IMR-90 (cell line): ENCODE measurements at regions not wholly inside any gene's neighbourhood (a gene's known extent, or its start where the extent isn't known, plus 50 kb on each side); places are given as distances from the start of the nearest gene placed in this dataset.
A peak's percentile ranks its signal among the peaks of the same experiment; 100 is the strongest.

Experiments used
- ATAC-seq: fragments of 200-7000 bp; cut with Tn5 transposase; 2 replicates; pipeline ENCODE4 v1.9.1; 2020; ENCODE audit warnings: low read depth, mild to moderate bottlenecking, moderate library complexity
- BruUV-seq: library from RNA; stranded (reverse); fragments of 400-500 nt; replicated peaks from 2 replicates; lab custom pipeline; 2021; lab: Mats Ljungman, UMichigan
- CTCF ChIA-PET: fragments of 300-600 bp; formaldehyde crosslinking; extraction: SDS; loops from one replicate; lab custom pipeline; 2021; ENCODE audit warnings: antibody characterized with exemption; lab: Yijun Ruan, JAX
- POLR2A ChIA-PET: fragments of 300-600 bp; sonication (Branson Sonifier 250); formaldehyde crosslinking; loops from one replicate; lab custom pipeline; 2022; ENCODE audit warnings: antibody characterized with exemption; ENCODE audit not compliant: unreplicated experiment; lab: Charles Lee
- DNase-seq: peaks from one replicate; pipeline ENCODE4 v3.0.0; 2013
- H2AFZ ChIP-seq: replicated peaks from 2 replicates; pipeline ENCODE3; 2013; ENCODE audit warnings: low read length, mild to moderate bottlenecking; ENCODE audit not compliant: poor library complexity
- H2AK5ac ChIP-seq: 2 replicates; pipeline ENCODE4 v1.6.1; 2013; ENCODE audit warnings: low read depth, low read length, inconsistent platforms
- H2AK9ac ChIP-seq: replicated peaks from 2 replicates; pipeline ENCODE3; 2013; ENCODE audit warnings: mild to moderate bottlenecking, low read depth, low read length, moderate library complexity; ENCODE audit not compliant: poor library complexity
- H2BK120ac ChIP-seq: 2 replicates; pipeline ENCODE4 v1.6.1; 2013; ENCODE audit warnings: low read depth, low read length, inconsistent platforms
- H2BK15ac ChIP-seq: 3 replicates; pipeline ENCODE4 v1.6.1; 2013; ENCODE audit warnings: low read depth, low read length, inconsistent platforms
- H2BK20ac ChIP-seq: 2 replicates; pipeline ENCODE4 v1.6.1; 2013; ENCODE audit warnings: low read depth, mild to moderate bottlenecking, inconsistent platforms, low read length, moderate library complexity
- H2BK5ac ChIP-seq: 2 replicates; pipeline ENCODE4 v1.6.1; 2013; ENCODE audit warnings: mild to moderate bottlenecking, low read depth, low read length, inconsistent platforms; ENCODE audit not compliant: poor library complexity, severe bottlenecking
- H3K14ac ChIP-seq: replicated peaks from 2 replicates; pipeline ENCODE4 v1.6.1; 2013; ENCODE audit warnings: low read depth, low read length, inconsistent platforms
- H3K18ac ChIP-seq: 2 replicates; pipeline ENCODE4 v1.6.1; 2013; ENCODE audit warnings: low read depth, low read length, control low read depth
- H3K23ac ChIP-seq: 2 replicates; pipeline ENCODE4 v1.6.1; 2013; ENCODE audit warnings: low read depth, low read length, inconsistent platforms
- H3K27ac ChIP-seq: 2 replicates; pipeline ENCODE4 v1.5.1; 2013; ENCODE audit warnings: mild to moderate bottlenecking, control low read depth, low read length; ENCODE audit not compliant: insufficient read depth
- H3K27me3 ChIP-seq: 2 replicates; pipeline ENCODE4 v1.6.1; 2013; ENCODE audit warnings: low read length; ENCODE audit not compliant: control insufficient read depth, insufficient read depth
- H3K36me3 ChIP-seq: 2 replicates; pipeline ENCODE4 v1.6.1; 2013; ENCODE audit warnings: low read length, mixed read lengths; ENCODE audit not compliant: control insufficient read depth, insufficient read depth
- H3K4ac ChIP-seq: 2 replicates; pipeline ENCODE4 v1.6.1; 2013; ENCODE audit warnings: low read depth, low read length, inconsistent platforms
- H3K4me1 ChIP-seq: 2 replicates; pipeline ENCODE4 v1.6.1; 2013; ENCODE audit warnings: low read length, mixed read lengths; ENCODE audit not compliant: control insufficient read depth, insufficient read depth
- H3K4me2 ChIP-seq: 2 replicates; pipeline ENCODE4 v1.6.1; 2013; ENCODE audit warnings: low read depth, mild to moderate bottlenecking, control low read depth, low read length, moderate library complexity
- H3K4me3 ChIP-seq: 2 replicates; pipeline ENCODE4 v1.5.1; 2013; ENCODE audit warnings: low read depth, mild to moderate bottlenecking, control low read depth, low read length, moderate library complexity; ENCODE audit not compliant: insufficient read depth
- H3K56ac ChIP-seq: 2 replicates; pipeline ENCODE4 v1.6.1; 2013; ENCODE audit warnings: low read length, inconsistent platforms; ENCODE audit not compliant: insufficient read depth; ENCODE audit errors: extremely low read depth
- H3K79me1 ChIP-seq, 2 experiments: 2 replicates each; pipeline ENCODE4 v1.6.1; 2013; ENCODE audit warnings: low read length in 2 of 2, inconsistent platforms in 1 of 2, low read depth in 1 of 2
- H3K9ac ChIP-seq: 2 replicates; pipeline ENCODE4 v1.6.1; 2013; ENCODE audit warnings: low read depth, low read length, control low read depth
- H3K9me1 ChIP-seq: 2 replicates; pipeline ENCODE4 v1.6.1; 2013; ENCODE audit warnings: low read length, inconsistent platforms; ENCODE audit not compliant: insufficient read depth
- H3K9me3 ChIP-seq: 2 replicates; pipeline ENCODE4 v1.6.1; 2013; ENCODE audit warnings: low read length; ENCODE audit not compliant: control insufficient read depth, insufficient read depth
- H4K20me1 ChIP-seq: 2 replicates; pipeline ENCODE4 v1.6.1; 2013; ENCODE audit warnings: low read length, inconsistent platforms; ENCODE audit not compliant: insufficient read depth
- H4K5ac ChIP-seq: 2 replicates; pipeline ENCODE4 v1.6.1; 2013; ENCODE audit warnings: mild to moderate bottlenecking, low read depth, low read length, control low read depth
- H4K8ac ChIP-seq, 2 experiments: 2 replicates each; pipeline ENCODE4 v1.6.1; 2013; ENCODE audit warnings: low read depth in 2 of 2, low read length in 2 of 2, control low read depth in 1 of 2, inconsistent platforms in 1 of 2
- H4K91ac ChIP-seq: 2 replicates; pipeline ENCODE4 v1.6.1; 2013; ENCODE audit warnings: low read depth, low read length, inconsistent platforms; ENCODE audit not compliant: insufficient read depth
- CHD1 ChIP-seq: IDR thresholded peaks from 2 replicates; pipeline ENCODE4 v1.6.1; 2012; ENCODE audit warnings: low read depth, low read length, improper control_type of control experiment
- CTCF ChIP-seq: conservative IDR thresholded peaks from 2 replicates; pipeline ENCODE4 v1.5.1; 2012; ENCODE audit warnings: mild to moderate bottlenecking, low read depth, low read length, improper control_type of control experiment
- RAD21 ChIP-seq: IDR thresholded peaks from 2 replicates; pipeline ENCODE4 v1.6.1; 2012; ENCODE audit warnings: low read length, improper control_type of control experiment
- SMC3 ChIP-seq: fragments of 150-350 bp; IDR thresholded peaks from 2 replicates; pipeline ENCODE4 v1.6.1; 2016; ENCODE audit warnings: low read depth, mild to moderate bottlenecking, antibody characterized with exemption, low read length, moderate library complexity
- WGBS, 2 experiments: methylation state at CpG; one replicate each; pipeline versions ENCODE4 v1.1.5 to v1.1.7; 2013; ENCODE audit warnings: missing lambda C conversion rate in 2 of 2; ENCODE audit not compliant: insufficient read length in 1 of 2; ENCODE audit errors: extremely low coverage in 2 of 2; 5-methylcytosine and 5-hydroxymethylcytosine counted together
- dilution Hi-C: fragments of 300-500 bp; cut with HindIII; formaldehyde crosslinking; loops from one replicate; pipeline ENCODE4 v1.14.3; 2018; ENCODE audit warnings: low sequenced_read_pairs; ENCODE audit not compliant: unreplicated experiment
- in situ Hi-C: fragments of 300-500 bp; cut with MboI; formaldehyde crosslinking; loops from 3 replicates; pipeline ENCODE4 v1.14.3; 2019; ENCODE audit warnings: low sequenced_read_pairs, inconsistent platforms, mixed read lengths
- intact Hi-C: fragments of 100-400 bp; cut with micrococcal nuclease; formaldehyde crosslinking; loops from 2 replicates; pipeline ENCODE4 v1.10.0; 2022

GRCh38 chr3:155995525-155996370 is 124.6 kb upstream of the KCNAB1 start:
- H3K23ac ChIP-seq = no peak overlapping the region
- no peak overlapping the region for H3K4me3 ChIP-seq
- ATAC-seq = peak; percentile 95
- no peak overlapping the region for H3K56ac ChIP-seq
- H3K14ac ChIP-seq = no peak overlapping the region
- ChIA-PET POLR2A (no interaction called here), CTCF (interaction anchor here (1.0 kb wide), 1 partner anchor 12 kb away, joined by 4 read pairs; no protein-coding TSS in a partner anchor)
- no peak overlapping the region for H4K91ac ChIP-seq
- no peak overlapping the region for H2AK9ac ChIP-seq
- WGBS, 2 experiments = 67% methylated on average over 3 of the region's 8 CpGs; no CpG with 5 or more reads in 1 of the 2 experiments
- no peak overlapping the region for H3K9ac ChIP-seq
- no peak overlapping the region for H2BK5ac ChIP-seq
- H4K8ac ChIP-seq = no peak overlapping the region
- no peak overlapping the region for H3K18ac ChIP-seq
- no peak overlapping the region for H4K5ac ChIP-seq
- no peak overlapping the region for H3K4me2 ChIP-seq
- in situ Hi-C loops (loop anchor here (25.0 kb wide), 1 partner anchor 1142 kb away; no protein-coding TSS in a partner anchor), dilution Hi-C loops (no loop called here), intact Hi-C loops (loop anchor here (5.0 kb wide), 4 partner anchors 152 to 1242 kb away; no protein-coding TSS in a partner anchor)
- H2AFZ ChIP-seq = no peak overlapping the region
- no TSS peak for BruUV-seq
- H3K36me3 ChIP-seq = no peaks in the 10 kb centered on the region
- no peaks in the 10 kb centered on the region for H3K9me1 ChIP-seq
- H3K27ac ChIP-seq = no peak overlapping the region
- H2BK20ac ChIP-seq = no peak overlapping the region
- DNase-seq = peak; percentile 72
- H3K4ac ChIP-seq = no peak overlapping the region
- H2BK15ac ChIP-seq = no peak overlapping the region
- H3K4me1 ChIP-seq = 0 out of 2 replicates have a peak, but pooled peaks cover 2% of the 10 kb centered on the region
- no peaks in the 10 kb centered on the region for H3K9me3 ChIP-seq
- H3K27me3 ChIP-seq = no peaks in the 10 kb centered on the region
- H4K20me1 ChIP-seq = no peaks in the 10 kb centered on the region
- no peak overlapping the region for H2AK5ac ChIP-seq
- H2BK120ac ChIP-seq = no peak overlapping the region
- peak; percentile 53 for TF ChIP-seq SMC3
- TF ChIP-seq CHD1 = no peak
- TF ChIP-seq RAD21 = peak; percentile 64
- peak; percentile 68 for TF ChIP-seq CTCF
- no peaks in the 10 kb centered on the region for H3K79me1 ChIP-seq
